H1 (cell line): ENCODE measurements at regions not wholly inside any gene's neighbourhood (a gene's known extent, or its start where the extent isn't known, plus 50 kb on each side); places are given as distances from the start of the nearest gene placed in this dataset.

Experiments used
- CTCF ChIA-PET: fragments of 300-600 bp; sonication (Branson Sonifier 250); formaldehyde crosslinking; loops from one replicate; lab custom pipeline; 2021; ENCODE audit not compliant: partially characterized antibody; lab: Charles Lee
- POLR2A ChIA-PET: fragments of 300-600 bp; sonication (Branson Sonifier 250); formaldehyde crosslinking; loops from one replicate; lab custom pipeline; 2021; ENCODE audit warnings: inconsistent platforms; ENCODE audit not compliant: partially characterized antibody; lab: Charles Lee
- DNase-seq, 2 experiments: peaks; one replicate each; pipeline versions ENCODE4 v3.0.0 to v3.0.0-alpha.2; 2010 to 2022; ENCODE audit warnings: low spot score in 2 of 2, low read depth in 1 of 2, mixed read lengths in 1 of 2
- FAIRE-seq: peaks from 2 replicates; lab custom pipeline; 2011; peaks lifted over from hg19 to GRCh38; lab: Jason Lieb, UNC
- H2AFZ ChIP-seq: 2 replicates; pipeline ENCODE4 v1.8.1; 2012; ENCODE audit warnings: low read length, inconsistent platforms
- H2AK5ac ChIP-seq: 2 replicates; pipeline ENCODE4 v1.6.1; 2013; ENCODE audit warnings: low read depth, low read length
- H2BK120ac ChIP-seq: replicated peaks from 2 replicates; pipeline ENCODE3; 2013; ENCODE audit warnings: low read depth, low read length, inconsistent platforms
- H2BK12ac ChIP-seq: 2 replicates; pipeline ENCODE4 v1.6.1; 2013; ENCODE audit warnings: low read depth, low read length
- H2BK15ac ChIP-seq: 2 replicates; pipeline ENCODE4 v1.6.1; 2013; ENCODE audit warnings: low read length
- H2BK20ac ChIP-seq: 2 replicates; pipeline ENCODE4 v1.6.1; 2013; ENCODE audit warnings: low read length
- H2BK5ac ChIP-seq: 2 replicates; pipeline ENCODE4 v1.6.1; 2013; ENCODE audit warnings: low read depth, low read length
- H3K14ac ChIP-seq: 2 replicates; pipeline ENCODE4 v1.6.1; 2013; ENCODE audit warnings: inconsistent platforms; ENCODE audit not compliant: insufficient read length
- H3K18ac ChIP-seq: 2 replicates; pipeline ENCODE4 v1.6.1; 2013; ENCODE audit warnings: low read length; ENCODE audit errors: extremely low read depth
- H3K23ac ChIP-seq: 2 replicates; pipeline ENCODE4 v1.6.1; 2013; ENCODE audit warnings: inconsistent platforms; ENCODE audit not compliant: insufficient read length
- H3K23me2 ChIP-seq: 2 replicates; pipeline ENCODE4 v1.6.1; 2013; ENCODE audit warnings: low read depth, low read length
- H3K27ac ChIP-seq: 2 replicates; pipeline ENCODE4 v1.6.1; 2011; ENCODE audit warnings: low read depth, low read length, inconsistent platforms
- H3K27me3 ChIP-seq, 4 experiments: replicated peaks in 1 of 4; 1 replicate in 1 of 4; 2 replicates in 3 of 4; pipeline versions ENCODE4 v1.6.1 to v1.8.1; 2011 to 2013; ENCODE audit warnings: low read length in 3 of 4, mild to moderate bottlenecking in 3 of 4, inconsistent platforms in 2 of 4, mixed read lengths in 2 of 4, moderate library complexity in 1 of 4; ENCODE audit not compliant: control insufficient read depth in 3 of 4, insufficient read depth in 3 of 4; ENCODE audit errors: extremely low read depth in 1 of 4
- H3K36me3 ChIP-seq, 4 experiments: 2 replicates each; pipeline versions ENCODE4 v1.6.1 to v1.8.1; 2011 to 2013; ENCODE audit warnings: mild to moderate bottlenecking in 4 of 4, low read length in 3 of 4, moderate library complexity in 2 of 4, control low read depth in 1 of 4, inconsistent platforms in 1 of 4; ENCODE audit not compliant: insufficient read depth in 4 of 4, control insufficient read depth in 2 of 4
- H3K4ac ChIP-seq: replicated peaks from 2 replicates; pipeline ENCODE3; 2013; ENCODE audit warnings: low read length, low read depth, mixed read lengths, inconsistent platforms; ENCODE audit not compliant: insufficient read length
- H3K4me1 ChIP-seq, 4 experiments: replicated peaks in 1 of 4; 1 replicate in 1 of 4; 2 replicates in 3 of 4; pipeline versions ENCODE4 v1.6.1 to v1.8.1; 2011 to 2013; ENCODE audit warnings: low read length in 3 of 4, inconsistent platforms in 2 of 4, mixed read lengths in 1 of 4; ENCODE audit not compliant: insufficient read depth in 4 of 4, control insufficient read depth in 3 of 4
- H3K4me2 ChIP-seq, 2 experiments: 2 replicates each; pipeline versions ENCODE4 v1.6.1 to v1.8.1; 2011 to 2013; ENCODE audit warnings: low read depth in 2 of 2, low read length in 2 of 2, control low read depth in 1 of 2, inconsistent platforms in 1 of 2, mild to moderate bottlenecking in 1 of 2; ENCODE audit not compliant: insufficient read depth in 1 of 2
- H3K4me3 ChIP-seq, 4 experiments: fragments of 200-600, 300-600 bp in 1 of 4; sonication (generic), shearing (Covaris generic), sonication (Bioruptor Twin) in 1 of 4; 2 replicates each; pipeline versions ENCODE4 v1.5.1 to v1.8.1; 2011 to 2016; ENCODE audit warnings: low read length in 4 of 4, low read depth in 3 of 4, control low read depth in 2 of 4, inconsistent platforms in 2 of 4, mild to moderate bottlenecking in 2 of 4, mixed read lengths in 1 of 4, moderate library complexity in 1 of 4; ENCODE audit not compliant: insufficient read depth in 2 of 4; ENCODE audit errors: extremely low read depth in 1 of 4
- H3K56ac ChIP-seq: replicated peaks from 2 replicates; pipeline ENCODE3; 2013; ENCODE audit warnings: low read depth, mild to moderate bottlenecking, mixed read lengths, low read length, inconsistent platforms; ENCODE audit not compliant: insufficient read length
- H3K79me1 ChIP-seq: 2 replicates; pipeline ENCODE4 v1.6.1; 2013; ENCODE audit warnings: low read depth, low read length, control low read depth
- H3K79me2 ChIP-seq, 2 experiments: 2 replicates each; pipeline versions ENCODE4 v1.6.1 to v1.8.1; 2012 to 2013; ENCODE audit warnings: low read length in 2 of 2, mild to moderate bottlenecking in 2 of 2, inconsistent platforms in 1 of 2; ENCODE audit not compliant: insufficient read depth in 2 of 2, control insufficient read depth in 1 of 2
- H3K9ac ChIP-seq, 4 experiments: replicated peaks in 1 of 4; 1 replicate in 1 of 4; 2 replicates in 3 of 4; pipeline versions ENCODE4 v1.6.1 to v1.8.1; 2011 to 2013; ENCODE audit warnings: low read depth in 3 of 4, low read length in 3 of 4, control low read depth in 2 of 4, mild to moderate bottlenecking in 2 of 4, moderate library complexity in 2 of 4, inconsistent platforms in 1 of 4; ENCODE audit errors: extremely low read depth in 1 of 4
- H3K9me3 ChIP-seq, 2 experiments: 2 replicates each; pipeline versions ENCODE4 v1.6.1 to v1.8.1; 2012 to 2013; ENCODE audit warnings: mild to moderate bottlenecking in 2 of 2, moderate library complexity in 2 of 2, control low read depth in 1 of 2, inconsistent platforms in 1 of 2, low read depth in 1 of 2, low read length in 1 of 2, mixed read lengths in 1 of 2; ENCODE audit not compliant: insufficient read depth in 2 of 2
- H4K20me1 ChIP-seq, 2 experiments: replicated peaks in 1 of 2; 2 replicates each; pipeline versions ENCODE3 to v1.8.1; 2011 to 2013; ENCODE audit warnings: inconsistent platforms in 2 of 2, low read length in 2 of 2, mild to moderate bottlenecking in 1 of 2; ENCODE audit not compliant: insufficient read depth in 2 of 2, control insufficient read depth in 1 of 2
- H4K5ac ChIP-seq: 2 replicates; pipeline ENCODE4 v1.6.1; 2013; ENCODE audit warnings: low read length, low read depth, mixed read lengths, inconsistent platforms; ENCODE audit not compliant: insufficient read length
- H4K8ac ChIP-seq: 2 replicates; pipeline ENCODE4 v1.8.0; 2013; ENCODE audit warnings: mild to moderate bottlenecking, moderate library complexity, low read length, inconsistent platforms; ENCODE audit not compliant: insufficient read depth; ENCODE audit errors: extremely low read depth
- H4K91ac ChIP-seq: replicated peaks from 2 replicates; pipeline ENCODE3; 2013; ENCODE audit warnings: low read length, mixed read lengths, inconsistent platforms; ENCODE audit not compliant: insufficient read length
- CREB1 ChIP-seq: IDR thresholded peaks from 2 replicates; pipeline ENCODE4 v1.6.1; 2012; ENCODE audit warnings: inconsistent platforms
- KDM4A ChIP-seq: IDR thresholded peaks from one replicate; pipeline ENCODE4 v1.7.1; 2012; ENCODE audit warnings: low read depth, mild to moderate bottlenecking, moderate library complexity, low read length, inconsistent platforms; ENCODE audit not compliant: severe bottlenecking
- MAFK ChIP-seq: IDR thresholded peaks from 2 replicates; pipeline ENCODE4 v1.6.1; 2012; ENCODE audit warnings: low read depth, mild to moderate bottlenecking, improper control_type of control experiment, low read length
- SP2 ChIP-seq: IDR thresholded peaks from 2 replicates; pipeline ENCODE4 v1.6.1; 2012; ENCODE audit warnings: mild to moderate bottlenecking, low read length, inconsistent platforms
- WGBS, 2 experiments: shearing (Covaris generic) in 1 of 2; methylation state at CpG; one replicate each; pipeline versions ENCODE4 v1.1.6 to v1.1.7; 2013 to 2015; ENCODE audit warnings: low lambda C conversion rate in 2 of 2, mixed read lengths in 2 of 2, inconsistent platforms in 1 of 2, low coverage in 1 of 2, missing lambda C conversion rate in 1 of 2; ENCODE audit not compliant: insufficient replicate concordance in 2 of 2, insufficient coverage in 1 of 2, insufficient read length in 1 of 2; ENCODE audit errors: extremely low coverage in 1 of 2, missing lambda C conversion rate in 1 of 2; 5-methylcytosine and 5-hydroxymethylcytosine counted together

DNA sequence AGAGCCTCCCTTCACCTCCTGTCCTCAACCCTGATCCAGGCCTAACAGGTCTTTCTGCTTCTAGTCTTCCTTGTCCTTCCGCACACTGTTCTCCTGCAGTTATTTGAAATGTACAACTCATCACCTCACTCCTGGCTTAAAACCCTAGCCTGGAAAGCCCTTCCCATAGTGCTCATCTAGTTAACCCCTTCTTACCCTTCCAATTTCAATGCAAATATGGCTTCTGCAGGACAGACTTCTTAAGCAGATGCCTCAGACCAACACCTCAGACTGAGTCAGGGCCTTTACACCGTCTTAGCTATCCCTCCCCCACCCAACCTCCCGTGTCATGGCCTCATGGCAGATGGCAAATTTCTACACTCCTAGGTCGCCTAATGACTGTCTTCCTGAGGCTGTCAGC lies 130.4 kb downstream of the BCOR start:
- no peaks in the 10 kb centered on the region for H3K36me3 ChIP-seq
- 70% methylated on average over 3 of the region's 4 CpGs; no CpG with 5 or more reads in 1 of the 2 experiments for WGBS, 2 experiments
- H3K27ac ChIP-seq, result no peak overlapping the region
- H2AK5ac ChIP-seq, result no peak overlapping the region
- peaks cover 0 to 8% of the 10 kb centered on the region in 2 experiments; a peak in 1 of 4 replicates for H3K9me3 ChIP-seq
- no peak overlapping the region for H3K4me3 ChIP-seq
- no peak overlapping the region for H3K18ac ChIP-seq
- H3K14ac ChIP-seq, result no peak overlapping the region
- POLR2A ChIA-PET, result no interaction called here
- no peak overlapping the region for H3K9ac ChIP-seq
- no peak overlapping the region for H2AFZ ChIP-seq
- no peaks in the 10 kb centered on the region for H3K79me2 ChIP-seq
- H4K5ac ChIP-seq, result no peak overlapping the region
- no peak overlapping the region for H2BK5ac ChIP-seq
- H3K4me1 ChIP-seq, result peaks cover 3 to 7% (median 4%) of the 10 kb centered on the region in 4 experiments; a peak in 6 of 7 replicates
- no peak overlapping the region for H3K23ac ChIP-seq
- CTCF ChIA-PET, result no interaction called here
- H3K4me2 ChIP-seq, result no peak overlapping the region
- no peaks in the 10 kb centered on the region for H4K20me1 ChIP-seq
- H3K4ac ChIP-seq, result no peak overlapping the region
- FAIRE-seq (no peak), DNase-seq (no peak)
- H2BK20ac ChIP-seq, result no peak overlapping the region
- H3K56ac ChIP-seq, result no peak overlapping the region
- H2BK15ac ChIP-seq, result no peak overlapping the region
- H4K91ac ChIP-seq, result no peak overlapping the region
- H3K23me2 ChIP-seq, result no peaks in the 10 kb centered on the region
- no peak overlapping the region for H4K8ac ChIP-seq
- H3K79me1 ChIP-seq, result no peaks in the 10 kb centered on the region
- H2BK12ac ChIP-seq, result no peak overlapping the region
- H3K27me3 ChIP-seq, result peaks cover 0 to 2% (median 0%) of the 10 kb centered on the region in 4 experiments; a peak in 1 of 7 replicates
- no peak overlapping the region for H2BK120ac ChIP-seq
- no peak for TF ChIP-seq SP2
- TF ChIP-seq CREB1, result no peak
- TF ChIP-seq MAFK, result no peak
- TF ChIP-seq KDM4A, result no peak
